ENCODE measurements at regions not wholly inside any gene's neighbourhood (a gene's known extent, or its start where the extent isn't known, plus 50 kb on each side); places are given as distances from the start of the nearest gene placed in this dataset.
"Not testable (repeated sequence)": the region's sequence is repeated elsewhere in the genome, so short reads cannot be mapped to it uniquely, and the experiment has no call there.

DNA sequence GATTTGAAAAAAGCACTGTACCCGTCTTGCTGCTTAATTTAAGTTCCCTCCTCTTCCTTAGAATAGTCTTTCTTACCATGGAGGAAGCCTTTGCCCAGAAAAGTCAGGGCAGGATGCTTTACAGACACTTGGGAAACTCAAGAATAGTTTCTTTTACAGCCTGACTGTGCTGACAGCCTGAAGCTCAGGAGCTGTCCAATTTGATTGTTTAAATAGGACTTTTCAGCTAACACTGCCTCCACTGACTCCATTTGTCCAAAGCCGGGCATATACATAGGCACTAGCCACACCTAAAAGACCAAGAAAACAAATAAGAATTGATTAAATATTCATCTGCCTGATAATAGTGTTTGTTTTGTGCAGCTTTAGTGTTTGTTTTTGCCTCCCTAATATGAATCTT, 110.9 kb upstream of the L3MBTL4 start:
- H3K4me1 ChIP-seq (ENCODE audit: control insufficient read depth, insufficient read depth, low read length), result no peaks in the 10 kb centered on the region
- intact Hi-C loops (cut with DNase I), result loop anchor here in 1 of 4 donors (5.0 kb wide), 1 partner anchor 573 kb away; no protein-coding TSS in a partner anchor
- H3K4me3 ChIP-seq (ENCODE audit: low read length), result no peak overlapping the region
- no peaks in the 10 kb centered on the region for H3K9me3 ChIP-seq (ENCODE audit: control insufficient read depth, low read length)
- 28% methylated on average over 2 of the region's 2 CpGs for WGBS
- no peaks in the 10 kb centered on the region for H3K27me3 ChIP-seq (ENCODE audit: control insufficient read depth, insufficient read depth)
- ATAC-seq (no peak), DNase-seq (no peak)
- no peak overlapping the region for H3K27ac ChIP-seq (ENCODE audit: low read length)

DNA sequence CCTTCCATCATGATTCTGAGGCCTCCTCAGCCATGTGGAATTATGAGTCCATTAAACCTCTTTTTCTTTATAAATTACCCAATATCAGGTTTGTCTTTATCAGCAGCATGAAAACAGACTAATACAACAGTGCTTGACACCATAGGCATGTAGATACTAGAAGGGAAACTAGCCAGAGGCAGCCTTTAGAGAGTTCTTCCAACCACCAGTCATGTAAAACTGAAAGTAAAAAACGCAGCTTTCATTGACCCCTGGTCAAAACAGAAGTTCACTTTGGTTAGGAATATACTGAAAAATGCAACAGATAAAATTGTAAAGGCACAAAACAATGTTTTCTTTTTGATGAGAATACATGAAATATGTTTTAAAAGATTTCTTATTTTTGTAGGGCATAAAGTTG, 122.8 kb upstream of the L3MBTL4 start:
- H3K4me3 ChIP-seq (ENCODE audit: low read length), result peak overlapping the region; percentile 15
- WGBS, result 22% methylated on average over 1 of the region's 1 CpG
- no peak for ATAC-seq

DNA sequence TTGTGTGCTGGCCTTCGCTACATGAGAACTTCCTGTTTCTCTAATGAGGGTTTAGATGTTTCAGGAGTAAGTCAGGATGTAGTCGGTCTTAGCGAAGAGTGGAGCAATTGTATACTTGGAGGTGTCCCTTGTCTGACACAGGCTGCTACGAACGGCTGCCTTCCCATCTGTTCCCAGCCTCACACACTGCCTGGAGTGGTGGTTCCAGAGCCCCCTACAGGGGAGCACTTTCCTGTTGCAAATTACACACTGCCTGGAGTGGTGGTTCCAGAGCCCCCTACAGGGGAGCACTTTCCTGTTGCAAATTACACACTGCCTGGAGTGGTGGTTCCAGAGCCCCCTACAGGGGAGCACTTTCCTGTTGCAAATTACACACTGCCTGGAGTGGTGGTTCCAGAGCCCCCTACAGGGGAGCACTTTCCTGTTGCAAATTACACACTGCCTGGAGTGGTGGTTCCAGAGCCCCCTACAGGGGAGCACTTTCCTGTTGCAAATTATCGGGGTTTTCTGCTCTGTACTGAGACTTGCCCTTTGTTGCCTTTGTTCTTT, 126.5 kb upstream of the L3MBTL4 start:
- H3K4me1 ChIP-seq (ENCODE audit: control insufficient read depth, insufficient read depth, low read length); H3K4me3 ChIP-seq (ENCODE audit: low read length); H3K27ac ChIP-seq (ENCODE audit: low read length); H3K27me3 ChIP-seq (ENCODE audit: control insufficient read depth, insufficient read depth); DNase-seq; H3K9me3 ChIP-seq (ENCODE audit: control insufficient read depth, low read length): not testable (repeated sequence)
- 45% methylated on average over 6 of the region's 6 CpGs for WGBS
- ATAC-seq, result peak in 1 of 2 donors; percentile 65
- intact Hi-C loops (cut with DNase I), result loop anchor here in 2 of 4 donors (5.0 kb wide), 1 partner anchor 346 kb away; no protein-coding TSS in a partner anchor

More for the DNA sequence above, 122.8 kb upstream of the L3MBTL4 start:
- Histone ChIP-seq H3K27me3 (ENCODE audit: control insufficient read depth, insufficient read depth) (no peaks in the 10 kb centered on the region), H3K27ac (ENCODE audit: low read length) (no peak overlapping the region), H3K9me3 (ENCODE audit: control insufficient read depth, low read length) (no peaks in the 10 kb centered on the region), H3K4me1 (ENCODE audit: control insufficient read depth, insufficient read depth, low read length) (no peaks in the 10 kb centered on the region)
- intact Hi-C loops (cut with DNase I), result no loop called here
- DNase-seq, result no peak

DNA sequence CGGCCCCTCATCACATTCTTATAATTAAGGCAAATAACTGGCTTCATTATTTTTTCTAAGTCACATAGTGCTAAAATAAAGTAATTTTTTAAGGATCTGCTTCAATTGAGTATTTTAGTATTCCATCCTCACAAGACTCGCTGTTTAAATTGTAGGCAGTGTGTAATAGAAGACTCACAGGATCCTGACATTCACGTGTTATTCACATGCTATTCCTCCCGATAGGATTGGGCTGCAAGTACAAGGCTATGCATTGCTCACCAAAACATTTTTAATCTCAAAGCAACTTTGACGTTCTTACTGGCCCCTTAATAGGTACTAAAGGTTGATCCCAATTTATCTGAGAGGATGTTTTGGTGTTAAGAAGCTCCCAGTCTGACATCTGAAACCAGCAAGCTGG, 127.6 kb upstream of the L3MBTL4 start:
- Histone ChIP-seq H3K9me3 (ENCODE audit: control insufficient read depth, low read length) (no peaks in the 10 kb centered on the region), H3K27me3 (ENCODE audit: control insufficient read depth, insufficient read depth) (no peaks in the 10 kb centered on the region), H3K27ac (ENCODE audit: low read length) (no peak overlapping the region), H3K4me1 (ENCODE audit: control insufficient read depth, insufficient read depth, low read length) (no peaks in the 10 kb centered on the region), H3K4me3 (ENCODE audit: low read length) (no peak overlapping the region)
- no peak for ATAC-seq
- WGBS, result 84% methylated on average over 5 of the region's 5 CpGs
- no peak for DNase-seq
- intact Hi-C loops (cut with DNase I), result loop anchor here (2.0 to 5.0 kb wide), 2 partner anchors 345 kb away; no protein-coding TSS in a partner anchor

DNA sequence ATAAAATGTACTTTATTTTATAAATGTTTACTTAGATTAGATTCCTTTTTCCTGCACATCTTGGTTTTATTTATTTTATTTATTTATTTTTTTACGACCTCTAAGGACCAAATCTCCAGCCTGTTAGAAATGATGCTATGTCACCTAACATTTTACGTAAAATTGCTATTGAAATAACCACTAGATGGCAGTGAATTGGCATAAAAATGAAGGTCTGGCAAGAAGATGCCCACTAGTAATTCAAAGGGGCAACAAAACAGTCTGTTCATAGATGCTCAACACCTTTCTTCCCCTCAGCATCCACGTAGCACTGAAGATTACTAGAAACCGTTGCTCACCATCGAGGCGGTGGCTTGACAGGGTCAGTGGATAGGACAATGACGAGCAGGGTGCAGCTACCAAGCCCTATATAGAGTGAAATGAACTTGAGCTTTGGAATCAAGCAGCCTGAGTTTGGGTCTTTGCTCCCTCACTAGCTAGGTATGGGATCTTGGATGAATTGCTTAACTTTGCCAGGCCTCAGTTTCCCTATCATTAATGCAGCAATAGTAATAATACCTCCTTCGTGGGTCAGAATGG, 128.7 kb upstream of the L3MBTL4 start:
- ATAC-seq (peak in 1 of 2 donors; percentile 29), DNase-seq (no peak)
- Histone ChIP-seq H3K4me3 (ENCODE audit: low read length) (no peak overlapping the region), H3K9me3 (ENCODE audit: control insufficient read depth, low read length) (no peaks in the 10 kb centered on the region), H3K27ac (ENCODE audit: low read length) (no peak overlapping the region), H3K27me3 (ENCODE audit: control insufficient read depth, insufficient read depth) (no peaks in the 10 kb centered on the region), H3K4me1 (ENCODE audit: control insufficient read depth, insufficient read depth, low read length) (no peaks in the 10 kb centered on the region)
- WGBS, result 37% methylated on average over 8 of the region's 8 CpGs
- intact Hi-C loops (cut with DNase I), result loop anchor here (2.0 to 5.0 kb wide), 2 partner anchors 343 to 344 kb away; no protein-coding TSS in a partner anchor

DNA sequence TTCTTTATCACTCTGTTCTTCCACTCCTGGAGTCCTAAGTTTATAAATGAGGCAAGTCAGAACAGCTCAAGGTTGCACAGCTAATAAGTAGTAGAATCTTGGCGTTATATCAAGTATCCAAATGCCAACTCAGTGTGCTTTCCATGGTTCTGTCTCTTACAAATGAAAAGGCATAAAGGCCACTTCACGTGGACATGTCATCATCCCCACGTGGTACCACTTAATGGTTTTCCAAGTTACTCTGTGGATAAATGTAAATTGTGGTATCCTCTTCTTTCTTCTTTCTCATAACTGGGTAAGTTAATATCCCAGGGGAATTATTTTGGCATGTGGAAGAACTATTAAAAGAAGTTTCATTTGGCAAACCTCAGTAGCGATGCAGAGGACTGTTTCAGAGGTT, 131.5 kb upstream of the L3MBTL4 start:
- Histone ChIP-seq H3K27me3 (ENCODE audit: control insufficient read depth, insufficient read depth) (no peaks in the 10 kb centered on the region), H3K9me3 (ENCODE audit: control insufficient read depth, low read length) (no peaks in the 10 kb centered on the region), H3K27ac (ENCODE audit: low read length) (no peak overlapping the region), H3K4me3 (ENCODE audit: low read length) (no peak overlapping the region), H3K4me1 (ENCODE audit: control insufficient read depth, insufficient read depth, low read length) (no peaks in the 10 kb centered on the region)
- DNase-seq (no peak), ATAC-seq (no peak)
- intact Hi-C loops (cut with DNase I), result no loop called here
- 71% methylated on average over 4 of the region's 4 CpGs for WGBS

DNA sequence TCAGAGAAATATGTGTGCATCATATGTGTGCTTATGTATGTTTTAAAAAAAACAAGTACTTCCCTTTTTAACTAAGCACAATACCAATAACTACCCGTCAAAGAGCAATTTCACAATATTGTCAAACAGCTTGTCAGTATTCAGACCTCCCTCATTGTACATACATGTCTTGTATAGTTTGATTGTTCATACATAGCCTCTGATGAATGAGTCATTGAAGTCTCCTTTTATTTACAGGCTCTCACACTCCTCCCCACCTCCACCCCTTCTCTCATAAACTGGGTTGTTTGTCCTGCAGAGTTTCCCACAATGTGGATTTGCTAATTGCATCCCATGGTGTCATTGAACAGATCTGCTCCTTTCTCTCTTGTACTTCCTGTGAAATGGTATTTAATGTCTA, 132.8 kb upstream of the L3MBTL4 start:
- no peak for ATAC-seq
- H3K4me1 ChIP-seq (ENCODE audit: control insufficient read depth, insufficient read depth, low read length), result no peaks in the 10 kb centered on the region
- DNase-seq, result no peak
- no peak overlapping the region for H3K4me3 ChIP-seq (ENCODE audit: low read length)
- H3K9me3 ChIP-seq (ENCODE audit: control insufficient read depth, low read length), result no peaks in the 10 kb centered on the region
- H3K27me3 ChIP-seq (ENCODE audit: control insufficient read depth, insufficient read depth), result no peaks in the 10 kb centered on the region
- 87% methylated on average over 1 of the region's 1 CpG for WGBS
- intact Hi-C loops (cut with DNase I), result no loop called here
- no peak overlapping the region for H3K27ac ChIP-seq (ENCODE audit: low read length)

DNA sequence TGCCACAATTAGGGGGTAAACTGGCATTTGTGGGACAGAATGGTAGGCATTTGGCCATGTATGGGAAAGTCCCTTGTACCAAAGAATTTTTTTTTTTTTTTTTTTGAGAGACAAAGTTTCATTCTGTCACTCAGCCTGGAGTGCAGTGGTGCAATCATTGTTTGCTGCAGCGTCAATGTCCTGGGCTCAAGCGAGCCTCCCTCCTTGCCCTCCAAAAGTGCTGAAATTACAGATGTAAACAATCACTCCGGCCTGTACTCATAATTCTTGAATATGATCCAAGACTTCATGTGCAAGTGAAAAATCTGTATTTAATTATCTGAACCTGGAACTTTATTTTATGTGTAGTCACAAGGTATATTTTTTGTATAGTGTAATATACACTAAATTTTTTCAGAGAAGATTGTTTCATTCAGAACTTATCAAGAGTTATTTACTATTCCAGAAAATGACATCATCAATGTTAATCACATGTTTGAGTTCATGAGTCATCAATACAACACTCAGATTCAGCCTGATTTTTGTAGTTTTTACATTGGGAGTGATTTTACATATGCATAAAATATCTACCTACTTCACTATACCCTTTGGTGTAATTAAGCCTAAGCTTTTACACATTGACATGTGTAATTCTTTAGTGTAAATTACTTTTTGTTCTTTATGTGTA, 138.7 kb upstream of the L3MBTL4 start:
- no peaks in the 10 kb centered on the region for H3K4me1 ChIP-seq (ENCODE audit: control insufficient read depth, insufficient read depth, low read length)
- intact Hi-C loops (cut with DNase I), result no loop called here
- 64% methylated on average over 3 of the region's 3 CpGs for WGBS
- H3K4me3 ChIP-seq (ENCODE audit: low read length), result no peak overlapping the region
- DNase-seq (no peak), ATAC-seq (no peak)
- H3K27me3 ChIP-seq (ENCODE audit: control insufficient read depth, insufficient read depth), result no peaks in the 10 kb centered on the region
- no peaks in the 10 kb centered on the region for H3K9me3 ChIP-seq (ENCODE audit: control insufficient read depth, low read length)
- H3K27ac ChIP-seq (ENCODE audit: low read length), result no peak overlapping the region

DNA sequence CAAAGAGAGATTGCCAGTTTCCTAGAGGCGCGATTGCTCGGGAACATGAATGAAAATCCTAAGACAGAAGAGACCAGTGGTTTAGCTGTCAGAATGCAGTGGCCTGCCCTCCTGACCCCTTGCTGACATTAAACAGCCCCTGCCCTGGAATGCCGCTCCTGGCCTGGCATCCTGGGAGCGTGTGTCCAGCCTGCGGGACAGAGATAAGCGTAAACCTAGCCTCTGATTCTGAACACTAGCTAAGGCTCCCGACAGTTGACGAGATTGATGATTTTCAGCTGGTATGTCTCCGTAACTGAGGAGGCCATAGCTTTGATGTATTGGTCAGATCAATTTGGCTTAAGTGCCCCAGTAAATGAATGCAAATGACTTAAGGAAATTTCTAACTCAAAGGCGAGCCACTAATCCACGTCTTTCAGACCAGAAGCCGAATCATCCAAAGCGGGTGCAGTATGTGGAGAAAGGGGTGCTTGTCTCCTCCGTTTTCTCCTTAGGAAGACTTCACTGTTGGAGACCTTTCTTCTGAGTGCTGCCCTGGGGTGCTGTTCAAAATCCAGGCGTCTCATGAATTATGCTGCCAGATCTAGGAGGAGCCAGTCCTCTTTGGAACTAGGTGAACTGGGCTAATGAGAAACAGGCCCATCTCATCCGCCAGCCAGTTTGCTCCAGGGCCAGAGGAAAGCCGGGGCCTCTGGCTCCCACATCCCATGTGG, 142.5 kb upstream of the L3MBTL4 start:
- intact Hi-C loops (cut with DNase I), result no loop called here
- 80% methylated on average over 18 of the region's 18 CpGs for WGBS
- H3K9me3 ChIP-seq (ENCODE audit: control insufficient read depth, low read length), result no peaks in the 10 kb centered on the region
- DNase-seq, result peak in 1 of 3 donors; percentile 52
- no peak overlapping the region for H3K27ac ChIP-seq (ENCODE audit: low read length)
- H3K4me3 ChIP-seq (ENCODE audit: low read length), result no peak overlapping the region
- ATAC-seq, result no peak
- no peaks in the 10 kb centered on the region for H3K27me3 ChIP-seq (ENCODE audit: control insufficient read depth, insufficient read depth)
- no peaks in the 10 kb centered on the region for H3K4me1 ChIP-seq (ENCODE audit: control insufficient read depth, insufficient read depth, low read length)

DNA sequence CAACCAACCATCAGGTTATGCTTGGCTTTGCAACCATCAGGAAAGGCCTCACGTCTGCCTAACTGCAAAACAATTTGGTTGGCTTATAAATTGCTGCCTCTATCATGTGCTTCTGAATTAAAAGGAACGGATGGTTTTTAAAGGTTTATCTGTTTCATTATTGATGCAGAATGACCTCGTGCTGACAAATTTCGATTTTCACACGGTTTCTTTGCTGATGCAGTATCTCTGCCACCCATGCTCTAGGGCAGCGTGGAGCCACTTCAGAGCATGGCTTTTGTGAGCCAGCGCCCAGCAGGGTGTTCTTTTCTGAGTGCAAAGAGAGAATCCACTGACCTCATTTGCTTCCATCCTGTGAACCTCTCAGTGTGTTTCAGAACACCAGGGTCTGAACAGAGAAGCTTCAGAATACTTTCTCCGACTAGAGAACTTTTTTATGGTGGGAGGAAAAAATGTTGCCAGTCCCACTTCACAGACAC, 143.1 kb upstream of the L3MBTL4 start:
- Histone ChIP-seq H3K4me3 (ENCODE audit: low read length) (no peak overlapping the region), H3K27ac (ENCODE audit: low read length) (no peak overlapping the region), H3K4me1 (ENCODE audit: control insufficient read depth, insufficient read depth, low read length) (no peaks in the 10 kb centered on the region), H3K9me3 (ENCODE audit: control insufficient read depth, low read length) (no peaks in the 10 kb centered on the region), H3K27me3 (ENCODE audit: control insufficient read depth, insufficient read depth) (no peaks in the 10 kb centered on the region)
- no peak for ATAC-seq
- intact Hi-C loops (cut with DNase I), result no loop called here
- DNase-seq, result no peak
- 70% methylated on average over 8 of the region's 8 CpGs for WGBS
